ENCODE measurements at regions not wholly inside any gene's neighbourhood (a gene's known extent, or its start where the extent isn't known, plus 50 kb on each side); places are given as distances from the start of the nearest gene placed in this dataset.
A peak's percentile ranks its signal among the peaks of the same experiment; 100 is the strongest.
"Not testable (repeated sequence)": the region's sequence is repeated elsewhere in the genome, so short reads cannot be mapped to it uniquely, and the experiment has no call there.

DNA sequence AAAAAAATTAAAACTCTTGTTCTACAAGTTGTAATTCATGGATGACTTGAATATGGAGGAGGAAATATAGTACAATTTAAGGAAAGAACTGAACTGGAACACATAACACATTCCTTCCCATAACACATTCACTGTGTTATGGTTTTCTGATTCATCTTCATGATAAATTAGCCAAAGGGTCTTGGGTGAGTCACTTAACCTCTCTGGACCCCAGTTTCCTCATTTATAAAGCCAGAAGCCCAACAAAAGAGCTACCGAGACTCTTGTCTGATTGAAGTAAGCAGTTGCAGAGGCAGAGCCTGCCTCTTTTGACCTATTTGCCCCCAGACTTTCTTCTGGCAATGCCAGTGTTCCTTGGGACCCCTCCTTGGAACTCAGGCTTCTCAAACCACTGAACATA is 161.9 kb upstream of the KCTD3 start:
- no peak for DNase-seq

DNA sequence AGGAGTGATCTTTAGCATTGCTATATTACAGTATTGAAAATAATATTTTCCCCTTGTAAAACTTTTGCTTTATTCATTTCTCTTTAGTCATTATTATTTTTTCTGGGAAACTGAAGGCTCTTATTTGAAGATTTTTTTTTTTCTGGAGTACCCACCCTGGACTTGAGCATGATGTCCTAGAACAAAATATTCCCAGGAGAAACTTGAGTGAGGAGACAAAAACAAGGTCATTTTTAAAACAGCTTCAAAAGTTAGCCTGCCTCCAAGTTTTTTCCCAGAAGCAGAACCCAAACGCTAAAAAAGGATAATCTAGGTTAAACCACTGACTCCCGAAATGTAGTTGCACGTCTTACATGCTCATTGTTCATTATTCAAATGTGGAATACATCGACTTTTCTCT is 160.2 kb upstream of the KCTD3 start:
- no peak for DNase-seq

- DNase-seq, result no peak
These were observed 159.5 kb upstream of the KCTD3 start for GRCh38 chr1:215407575-215407974.

DNA sequence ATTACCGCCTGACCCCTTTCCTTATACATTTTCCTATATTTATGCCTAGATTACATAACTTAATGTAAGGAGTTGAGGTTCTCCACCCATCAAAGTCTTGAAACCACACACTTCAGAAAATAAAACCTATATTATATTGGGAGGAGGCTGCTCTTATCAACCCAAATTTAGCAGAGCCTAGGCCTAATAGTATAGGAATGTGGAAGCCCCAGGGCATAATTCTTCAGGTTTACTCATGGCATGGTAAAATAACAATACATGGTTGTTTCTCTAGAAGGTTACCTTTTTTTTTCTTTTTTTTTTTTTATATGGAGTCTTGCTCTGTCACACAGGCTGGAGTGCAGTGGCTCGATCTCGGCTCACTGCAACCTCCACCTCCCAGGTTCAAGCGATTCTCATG is 157.6 kb upstream of the KCTD3 start:
- not testable (repeated sequence) for DNase-seq

- not testable (repeated sequence) for DNase-seq
These were observed 151.6 kb upstream of the KCTD3 start for GRCh38 chr1:215415521-215415920.

DNA sequence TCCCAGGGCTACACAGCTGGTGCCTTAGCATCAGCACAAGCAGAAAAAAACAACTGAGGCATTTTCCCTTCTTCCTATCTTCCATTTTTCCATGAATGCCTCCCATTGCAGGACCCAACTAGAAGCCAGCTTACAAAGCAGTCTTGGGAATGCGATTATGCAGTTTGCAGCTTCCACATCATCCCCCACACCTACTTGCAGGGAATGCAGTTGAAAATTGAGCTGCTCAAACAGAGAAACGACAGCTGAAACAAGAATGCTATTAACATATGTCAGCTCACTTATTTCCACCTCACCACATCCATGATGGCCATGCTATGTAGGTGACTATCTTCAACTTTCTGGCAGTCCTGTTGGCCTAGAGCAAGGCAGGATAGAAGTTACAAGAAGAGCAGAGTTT is 150.6 kb upstream of the KCTD3 start:
- no peak for DNase-seq

GRCh38 chr1:215417122-215417521 is 150.0 kb upstream of the KCTD3 start:
- DNase-seq, result no peak

DNA sequence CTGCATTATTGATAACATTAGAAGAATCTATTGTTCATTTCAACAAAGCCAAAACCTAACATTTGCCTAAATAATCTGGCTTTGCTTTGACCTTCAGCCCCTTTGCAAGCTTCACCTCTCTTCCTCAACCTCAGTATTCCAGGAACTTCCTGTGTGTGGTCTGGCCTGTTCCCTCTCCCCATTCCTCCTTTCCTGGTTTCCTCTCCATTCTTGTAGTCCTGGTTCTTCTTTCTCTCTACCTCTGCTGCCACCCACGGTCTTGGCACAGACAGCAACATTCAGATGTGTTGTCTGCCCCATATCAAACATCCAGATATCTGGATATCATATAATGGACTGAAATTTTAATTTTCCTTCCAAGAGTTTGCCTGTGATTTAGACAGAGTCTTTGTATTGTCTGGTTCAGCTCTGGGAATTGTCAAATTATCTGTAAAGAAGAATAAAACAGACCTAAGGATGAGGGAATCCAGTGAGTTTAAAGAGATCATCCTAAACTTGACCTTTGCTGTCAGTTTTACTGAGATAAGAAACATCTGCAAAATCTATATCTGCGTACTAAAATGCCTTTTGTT is 148.1 kb upstream of the KCTD3 start:
- no peak for DNase-seq

DNA sequence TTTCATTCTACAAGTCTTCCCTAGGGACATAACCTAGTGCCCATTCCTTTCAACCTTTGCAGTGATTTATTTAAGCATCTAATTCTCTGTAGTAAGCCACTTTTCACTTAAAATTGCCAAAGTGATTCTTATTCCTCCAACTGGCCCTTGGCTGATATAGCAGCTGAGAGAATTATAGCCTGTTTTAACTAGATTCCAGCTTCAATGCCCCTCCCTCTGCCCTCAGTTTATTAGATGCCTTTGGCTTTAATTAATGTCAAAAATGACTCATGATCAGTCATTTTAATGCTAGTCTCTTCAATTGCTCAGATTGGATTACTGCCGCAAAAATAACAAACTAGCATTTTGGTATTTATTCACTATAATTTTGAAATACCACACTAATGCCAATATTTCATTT is 145.4 kb upstream of the KCTD3 start:
- DNase-seq, result peak; percentile 16

DNA sequence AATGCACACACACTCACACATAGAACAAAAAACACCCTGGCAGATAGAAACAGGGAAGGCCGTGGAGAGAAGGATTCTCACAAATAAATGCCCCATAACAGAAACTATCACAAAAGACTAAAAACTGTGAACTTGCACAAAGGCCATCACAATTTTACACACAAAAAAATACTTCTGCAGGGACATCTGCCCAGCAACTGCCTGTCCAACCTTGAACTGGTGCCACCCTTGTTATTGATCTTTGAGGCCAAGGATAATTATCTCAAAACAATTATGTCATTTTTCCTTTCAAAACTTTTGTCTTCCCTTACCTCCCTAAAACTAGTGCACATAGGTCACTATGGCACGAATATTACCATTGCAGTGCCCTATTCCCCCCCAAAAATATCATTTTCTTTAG is 143.8 kb upstream of the KCTD3 start:
- no peak for DNase-seq

DNA sequence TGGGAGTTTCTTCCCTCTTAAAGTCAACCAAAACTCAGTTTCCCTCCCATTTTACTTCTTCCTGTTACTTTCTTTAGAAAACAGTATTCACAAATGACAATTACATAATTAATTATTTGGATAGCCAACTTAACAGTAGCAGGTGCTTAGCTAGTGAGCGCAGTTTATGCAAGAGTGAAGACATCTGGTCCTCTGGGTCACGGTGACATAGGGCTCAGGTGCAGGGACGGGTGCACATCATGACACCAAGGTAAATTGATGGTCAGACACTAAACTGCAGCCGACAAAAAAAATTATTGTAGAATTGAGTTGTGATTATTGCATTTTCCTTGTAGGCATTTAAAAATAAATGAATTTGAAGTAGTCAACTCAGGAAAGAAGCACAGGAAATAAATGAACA is 142.0 kb upstream of the KCTD3 start:
- DNase-seq, result no peak

GRCh38 chr1:215426101-215426500 is 141.0 kb upstream of the KCTD3 start:
- DNase-seq, result no peak

DNA sequence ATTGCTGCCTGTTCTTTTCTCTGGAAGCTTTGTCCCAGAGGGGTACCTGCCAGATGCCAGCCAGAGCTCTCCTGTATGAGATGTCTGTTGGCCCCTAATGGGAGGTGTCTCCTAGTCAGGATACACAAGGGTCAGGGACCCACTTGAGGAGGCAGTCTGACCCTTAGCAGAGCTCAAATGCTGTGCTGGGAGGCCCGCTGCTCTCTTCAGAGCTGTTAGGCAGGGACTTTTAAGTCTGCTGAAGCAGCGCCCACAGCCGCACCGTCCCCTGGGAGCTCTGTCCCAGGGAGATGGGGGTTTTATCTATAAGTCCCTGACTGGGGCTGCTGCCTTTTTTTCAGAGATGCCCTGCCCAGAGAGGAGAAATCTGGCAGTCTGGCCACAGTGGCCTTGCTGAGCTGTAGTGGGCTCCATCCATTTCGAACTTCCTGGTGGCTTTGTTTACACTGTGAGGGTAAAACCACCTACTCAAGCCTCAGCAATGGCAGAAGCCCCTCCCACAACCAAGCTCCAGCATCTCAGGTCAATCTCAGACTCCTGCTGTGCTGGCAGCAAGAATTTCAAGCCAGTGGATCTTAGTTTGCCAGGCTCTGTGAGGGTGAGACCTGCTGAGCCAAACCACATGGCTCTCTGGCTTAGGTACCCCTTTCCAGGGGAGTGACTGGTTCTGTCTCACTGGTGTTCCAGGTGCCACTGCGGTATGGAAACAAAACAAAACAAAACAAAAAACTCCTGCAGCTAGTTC is 134.4 kb upstream of the KCTD3 start:
- not testable (repeated sequence) for DNase-seq

GRCh38 chr1:215433237-215433636 is 133.9 kb upstream of the KCTD3 start:
- DNase-seq, result no peak

DNA sequence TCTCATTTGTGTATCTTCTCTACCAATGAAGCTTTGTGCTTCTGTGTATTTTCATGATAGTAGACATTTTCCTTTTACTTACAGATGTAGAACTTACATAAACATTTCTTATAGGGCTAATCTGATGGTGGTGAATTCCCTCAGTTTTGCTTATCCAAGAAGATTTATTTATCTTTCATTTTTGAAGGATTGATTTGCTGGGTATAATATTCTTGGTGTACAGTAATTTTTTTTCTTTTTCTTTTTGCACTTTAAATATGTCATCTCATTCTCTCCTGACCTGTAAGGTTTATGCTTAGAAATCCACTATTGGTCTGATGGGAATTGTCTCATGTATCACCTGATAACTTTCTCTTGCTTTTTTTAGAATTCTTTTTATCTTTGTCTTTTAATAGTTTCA is 127.6 kb upstream of the KCTD3 start:
- no peak for DNase-seq

- no peak for DNase-seq
These were observed 122.2 kb upstream of the KCTD3 start for GRCh38 chr1:215444715-215445414.

GRCh38 chr1:215448014-215448413 is 119.1 kb upstream of the KCTD3 start:
- not testable (repeated sequence) for DNase-seq

- DNase-seq, result peak; percentile 3
These were observed 118.0 kb upstream of the KCTD3 start for GRCh38 chr1:215449147-215449546.

GRCh38 chr1:215453440-215453839 is 113.7 kb upstream of the KCTD3 start:
- DNase-seq, result no peak

- DNase-seq, result no peak
These were observed 109.9 kb upstream of the KCTD3 start for GRCh38 chr1:215457213-215457612.

DNA sequence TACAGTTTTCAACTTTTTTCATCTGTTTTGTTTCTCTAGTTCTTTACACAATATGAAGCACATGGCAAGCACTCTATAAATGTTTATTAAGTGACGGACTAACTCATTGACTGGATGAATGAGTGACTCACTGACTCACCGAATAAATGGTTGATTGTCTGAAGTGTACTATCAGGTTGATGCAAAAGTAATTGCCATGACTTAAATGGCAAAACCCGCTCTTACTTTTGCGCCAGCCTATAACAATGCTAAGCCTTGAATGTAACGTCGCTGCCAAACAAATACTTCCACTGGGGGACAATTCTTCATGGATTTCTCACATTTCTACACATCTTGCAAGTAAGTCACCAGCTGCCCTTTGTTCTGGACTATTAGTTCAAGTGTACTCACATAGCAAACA is 109.0 kb upstream of the KCTD3 start:
- no peak for DNase-seq

GRCh38 chr1:215458562-215458961 is 108.5 kb upstream of the KCTD3 start:
- no peak for DNase-seq

GRCh38 chr1:215459136-215459535 is 108.0 kb upstream of the KCTD3 start:
- DNase-seq, result no peak

DNA sequence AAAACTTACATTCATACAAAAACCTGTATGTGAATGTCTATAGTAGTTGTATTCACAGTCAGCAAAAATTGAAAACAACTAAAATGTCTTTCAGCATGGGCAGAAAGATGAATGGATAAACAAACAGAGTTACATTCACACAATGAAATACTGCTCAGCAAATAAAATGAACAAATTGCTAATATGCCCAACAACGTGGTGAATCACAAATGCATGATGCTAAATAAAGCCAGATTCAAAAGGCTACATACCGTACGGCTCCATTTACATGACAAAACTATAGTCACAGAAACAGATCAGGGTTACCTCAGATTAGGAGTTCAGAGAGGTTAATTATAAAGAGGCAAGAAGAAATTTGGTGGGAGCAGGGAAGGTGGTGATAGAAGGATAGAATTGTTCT is 100.7 kb upstream of the KCTD3 start:
- no peak for DNase-seq

Measured in T1000 (cell line).